ENCODE measurements at regions not wholly inside any gene's neighbourhood (a gene's known extent, or its start where the extent isn't known, plus 50 kb on each side); places are given as distances from the start of the nearest gene placed in this dataset.

DNA sequence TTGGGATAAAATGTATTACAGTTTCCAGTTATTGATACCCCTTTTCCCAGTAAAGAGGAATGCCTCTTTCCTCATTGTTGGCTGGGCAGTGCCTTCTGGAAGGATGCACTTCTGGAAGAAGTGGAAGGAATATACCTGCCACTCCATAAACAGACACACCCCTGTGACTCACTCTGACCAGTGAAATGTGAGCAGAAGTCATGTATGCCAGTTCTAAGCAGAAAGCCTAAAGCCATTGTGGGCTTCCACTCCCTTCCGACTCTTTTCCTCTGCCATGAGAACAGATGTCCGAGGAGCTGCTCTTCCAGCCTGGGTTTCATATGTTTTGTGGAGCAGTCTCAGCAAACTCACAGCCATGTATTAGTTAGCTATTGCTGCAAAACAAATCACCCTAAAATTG lies 166.1 kb upstream of the SERP2 start:
- TF ChIP-seq CTCF (conservative IDR thresholded peaks at IDR 0.05 in 1 of 2, IDR thresholded peaks at IDR 0.05 in 1 of 2; ENCODE audit: low read depth in 1 of 2, low read length in 2 of 2) (no peak), EZH2 (IDR thresholded peaks at IDR 0.05; ENCODE audit: low read length, missing control alignments) (no peak)

All from fibroblast of lung (primary cell).